ENCODE measurements at regions not wholly inside any gene's neighbourhood (a gene's known extent, or its start where the extent isn't known, plus 50 kb on each side); places are given as distances from the start of the nearest gene placed in this dataset.
A peak's percentile ranks its signal among the peaks of the same experiment; 100 is the strongest.

DNA sequence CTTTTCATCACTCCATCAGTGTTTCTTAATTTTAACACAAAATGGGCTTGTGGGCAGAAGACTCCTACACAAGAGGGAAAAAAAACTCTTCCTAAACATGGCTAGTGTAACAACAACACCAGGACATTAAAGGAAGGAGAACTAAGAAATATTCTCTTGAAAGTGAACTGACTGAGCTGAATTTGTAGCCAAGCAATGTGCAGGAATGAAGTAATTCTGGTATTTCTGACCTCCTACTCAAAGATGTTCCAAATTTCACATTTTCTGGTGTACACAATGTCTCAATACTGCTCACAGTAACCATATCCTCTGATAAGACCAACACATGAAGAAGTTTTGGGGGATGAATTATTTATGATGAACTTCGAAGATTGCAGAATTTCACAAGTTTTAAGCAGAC lies 357.3 kb downstream of the DUSP6 start:
- Histone ChIP-seq H3K9ac (ENCODE audit: low read length) (no peak overlapping the region), H3K4me2 (ENCODE audit: low read depth, low read length) (no peak overlapping the region), H3F3A (ENCODE audit: insufficient read depth, low read length) (no peaks in the 10 kb centered on the region), H3K79me2 (ENCODE audit: low read length) (no peaks in the 10 kb centered on the region), H3K27me3 (replicated peaks; ENCODE audit: insufficient read depth, low read length) (no peaks in the 10 kb centered on the region), H3K4me3 (ENCODE audit: low read length) (no peak overlapping the region), H3K9me2 (replicated peaks; ENCODE audit: insufficient read depth, low read length) (no peaks in the 10 kb centered on the region), H3K27ac (ENCODE audit: low read length) (no peak overlapping the region), H3K9me3 (replicated peaks; ENCODE audit: insufficient read depth, low read length) (no peaks in the 10 kb centered on the region), H3K4me1 (ENCODE audit: low read length) (peaks cover 10% of the 10 kb centered on the region; the same call in 1 of the 2 replicates), H4K20me1 (ENCODE audit: insufficient read depth, low read length) (no peaks in the 10 kb centered on the region), H2AFZ (ENCODE audit: low read length) (no peak overlapping the region), H3K36me3 (replicated peaks; ENCODE audit: insufficient read depth, low read length) (no peaks in the 10 kb centered on the region)
- DNase-seq = no peak
- TF ChIP-seq, protein P1, sequence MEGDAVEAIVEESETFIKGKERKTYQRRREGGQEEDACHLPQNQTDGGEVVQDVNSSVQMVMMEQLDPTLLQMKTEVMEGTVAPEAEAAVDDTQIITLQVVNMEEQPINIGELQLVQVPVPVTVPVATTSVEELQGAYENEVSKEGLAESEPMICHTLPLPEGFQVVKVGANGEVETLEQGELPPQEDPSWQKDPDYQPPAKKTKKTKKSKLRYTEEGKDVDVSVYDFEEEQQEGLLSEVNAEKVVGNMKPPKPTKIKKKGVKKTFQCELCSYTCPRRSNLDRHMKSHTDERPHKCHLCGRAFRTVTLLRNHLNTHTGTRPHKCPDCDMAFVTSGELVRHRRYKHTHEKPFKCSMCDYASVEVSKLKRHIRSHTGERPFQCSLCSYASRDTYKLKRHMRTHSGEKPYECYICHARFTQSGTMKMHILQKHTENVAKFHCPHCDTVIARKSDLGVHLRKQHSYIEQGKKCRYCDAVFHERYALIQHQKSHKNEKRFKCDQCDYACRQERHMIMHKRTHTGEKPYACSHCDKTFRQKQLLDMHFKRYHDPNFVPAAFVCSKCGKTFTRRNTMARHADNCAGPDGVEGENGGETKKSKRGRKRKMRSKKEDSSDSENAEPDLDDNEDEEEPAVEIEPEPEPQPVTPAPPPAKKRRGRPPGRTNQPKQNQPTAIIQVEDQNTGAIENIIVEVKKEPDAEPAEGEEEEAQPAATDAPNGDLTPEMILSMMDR (IDR thresholded peaks at IDR 0.05; ENCODE audit: low read length) = no peak
- TF ChIP-seq EZH2phosphoT487 (IDR thresholded peaks at IDR 0.05; ENCODE audit: low read length) (no peak), EZH2 (optimal IDR thresholded peaks at IDR 0.05; ENCODE audit: low read depth, low read length) (no peak)

DNA sequence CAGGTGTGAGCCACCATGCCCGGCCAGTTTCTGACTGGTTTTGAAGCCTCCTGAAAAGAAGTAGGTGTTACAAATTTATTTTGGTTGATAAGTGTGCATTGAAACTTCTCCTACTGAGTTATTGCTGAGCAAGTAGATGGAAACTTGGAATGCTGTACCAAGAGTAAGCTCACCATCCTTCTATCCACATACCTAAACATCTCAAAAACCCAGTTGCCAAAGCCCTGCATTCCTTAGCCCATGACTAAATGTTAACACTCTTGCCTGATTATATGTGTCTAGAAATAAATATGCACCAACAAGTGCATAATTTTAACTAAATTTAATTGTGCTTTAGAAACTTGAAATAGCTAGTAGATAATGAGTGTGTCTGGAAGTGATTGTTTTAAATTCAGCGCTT lies 357.8 kb downstream of the DUSP6 start:
- Histone ChIP-seq H3F3A (ENCODE audit: insufficient read depth, low read length) (no peaks in the 10 kb centered on the region), H3K79me2 (ENCODE audit: low read length) (no peaks in the 10 kb centered on the region), H3K9me2 (replicated peaks; ENCODE audit: insufficient read depth, low read length) (no peaks in the 10 kb centered on the region)

DNA sequence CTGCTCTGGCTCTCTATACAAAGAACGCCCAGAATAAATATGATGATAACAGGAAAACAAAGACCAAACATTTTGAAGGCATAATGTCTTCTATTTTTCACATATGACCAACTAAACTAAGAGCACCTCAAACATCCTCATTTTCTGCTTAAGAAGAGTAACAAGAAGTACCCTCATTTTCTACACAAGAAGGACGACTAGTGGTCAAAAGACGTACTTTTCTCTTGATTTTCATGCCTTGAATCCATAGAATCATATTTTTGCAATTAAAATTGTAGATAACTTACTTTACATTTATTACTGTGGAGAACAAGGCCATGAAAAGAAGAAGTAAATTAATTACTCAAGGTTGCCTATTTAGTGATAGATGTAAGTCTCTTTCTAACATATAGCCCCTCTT lies 358.6 kb downstream of the DUSP6 start:
- Histone ChIP-seq H3K27ac (ENCODE audit: low read length) (no peak overlapping the region), H3K36me3 (replicated peaks; ENCODE audit: insufficient read depth, low read length) (no peaks in the 10 kb centered on the region), H3K9me3 (replicated peaks; ENCODE audit: insufficient read depth, low read length) (no peaks in the 10 kb centered on the region), H3K9me2 (replicated peaks; ENCODE audit: insufficient read depth, low read length) (no peaks in the 10 kb centered on the region), H3K4me1 (ENCODE audit: low read length) (peaks cover 6% of the 10 kb centered on the region; the same call in 1 of the 2 replicates), H2AFZ (ENCODE audit: low read length) (0 out of 2 replicates have a peak overlapping the region, but pooled peaks have one; percentile 7), H3K9ac (ENCODE audit: low read length) (no peak overlapping the region), H3K27me3 (replicated peaks; ENCODE audit: insufficient read depth, low read length) (no peaks in the 10 kb centered on the region), H3K79me2 (ENCODE audit: low read length) (no peaks in the 10 kb centered on the region), H3K4me2 (ENCODE audit: low read depth, low read length) (no peak overlapping the region), H3F3A (ENCODE audit: insufficient read depth, low read length) (no peaks in the 10 kb centered on the region), H3K4me3 (ENCODE audit: low read length) (no peak overlapping the region), H4K20me1 (ENCODE audit: insufficient read depth, low read length) (no peaks in the 10 kb centered on the region)
- TF ChIP-seq EZH2phosphoT487 (IDR thresholded peaks at IDR 0.05; ENCODE audit: low read length) (no peak), EZH2 (optimal IDR thresholded peaks at IDR 0.05; ENCODE audit: low read depth, low read length) (no peak)
- TF ChIP-seq, protein P1 (IDR thresholded peaks at IDR 0.05; ENCODE audit: low read length) = peak; percentile 69
- peak; percentile 66 for DNase-seq

More for the DNA sequence above, 357.8 kb downstream of the DUSP6 start:
- no peaks in the 10 kb centered on the region for H4K20me1 ChIP-seq (ENCODE audit: insufficient read depth, low read length)
- H3K27me3 ChIP-seq (replicated peaks; ENCODE audit: insufficient read depth, low read length) = no peaks in the 10 kb centered on the region
- H3K4me2 ChIP-seq (ENCODE audit: low read depth, low read length) = no peak overlapping the region
- H3K36me3 ChIP-seq (replicated peaks; ENCODE audit: insufficient read depth, low read length) = no peaks in the 10 kb centered on the region
- no peaks in the 10 kb centered on the region for H3K9me3 ChIP-seq (replicated peaks; ENCODE audit: insufficient read depth, low read length)
- H3K27ac ChIP-seq (ENCODE audit: low read length) = no peak overlapping the region
- no peak overlapping the region for H2AFZ ChIP-seq (ENCODE audit: low read length)
- DNase-seq = no peak
- H3K4me1 ChIP-seq (ENCODE audit: low read length) = peaks cover 10% of the 10 kb centered on the region; the same call in 1 of the 2 replicates
- no peak overlapping the region for H3K9ac ChIP-seq (ENCODE audit: low read length)
- no peak overlapping the region for H3K4me3 ChIP-seq (ENCODE audit: low read length)
- no peak for TF ChIP-seq EZH2phosphoT487 (IDR thresholded peaks at IDR 0.05; ENCODE audit: low read length)
- TF ChIP-seq EZH2 (optimal IDR thresholded peaks at IDR 0.05; ENCODE audit: low read depth, low read length) = no peak
- TF ChIP-seq, protein P1 (IDR thresholded peaks at IDR 0.05; ENCODE audit: low read length) = no peak

Data from MM.1S (cell line).